Glomerular endothelial cell (primary cell): ENCODE measurements at regions not wholly inside any gene's neighbourhood (a gene's known extent, or its start where the extent isn't known, plus 50 kb on each side); places are given as distances from the start of the nearest gene placed in this dataset.
"Not testable (repeated sequence)": the region's sequence is repeated elsewhere in the genome, so short reads cannot be mapped to it uniquely, and the experiment has no call there.

ENCODE experiments used
- DNase-seq: peaks from one replicate; pipeline ENCODE4 v3.0.0-alpha.2; 2011; ENCODE audit warnings: low read depth, low spot score; ENCODE audit errors: extremely low read depth

GRCh38 chr20:53891306-53891894 is 179.0 kb downstream of the BCAS1 start:
- no peak for DNase-seq

GRCh38 chr20:53890443-53891305 is 179.7 kb downstream of the BCAS1 start:
- no peak for DNase-seq

- DNase-seq: no peak
These were observed 180.8 kb downstream of the BCAS1 start for GRCh38 chr20:53889411-53890148.

- DNase-seq: no peak
These were observed 181.4 kb downstream of the BCAS1 start for GRCh38 chr20:53888951-53889350.

- no peak for DNase-seq
These were observed 181.9 kb downstream of the BCAS1 start for GRCh38 chr20:53888510-53888909.

- no peak for DNase-seq
These were observed 182.4 kb downstream of the BCAS1 start for GRCh38 chr20:53887973-53888372.

GRCh38 chr20:53884859-53885541 is 185.4 kb downstream of the BCAS1 start:
- no peak for DNase-seq

- no peak for DNase-seq
These were observed 187.1 kb downstream of the BCAS1 start for GRCh38 chr20:53883098-53883911.

GRCh38 chr20:53882438-53882986 is 187.9 kb downstream of the BCAS1 start:
- DNase-seq: not testable (repeated sequence)

GRCh38 chr20:53881362-53881761 is 189.0 kb downstream of the BCAS1 start:
- DNase-seq: no peak

GRCh38 chr20:53880108-53880641 is 190.2 kb downstream of the BCAS1 start:
- no peak for DNase-seq

GRCh38 chr20:53879048-53879684 is 191.2 kb downstream of the BCAS1 start:
- DNase-seq: no peak

- no peak for DNase-seq
These were observed 191.9 kb downstream of the BCAS1 start for GRCh38 chr20:53878262-53879047.

- no peak for DNase-seq
These were observed 193.4 kb downstream of the BCAS1 start for GRCh38 chr20:53876956-53877355.

GRCh38 chr20:53876470-53876869 is 193.9 kb downstream of the BCAS1 start:
- no peak for DNase-seq

GRCh38 chr20:53875452-53875851 is 194.9 kb downstream of the BCAS1 start:
- no peak for DNase-seq

GRCh38 chr20:53874706-53875105 is 195.7 kb downstream of the BCAS1 start:
- no peak for DNase-seq

GRCh38 chr20:53874104-53874503 is 196.3 kb downstream of the BCAS1 start:
- DNase-seq: no peak
